ENCODE measurements at regions not wholly inside any gene's neighbourhood (a gene's known extent, or its start where the extent isn't known, plus 50 kb on each side); places are given as distances from the start of the nearest gene placed in this dataset.

DNA sequence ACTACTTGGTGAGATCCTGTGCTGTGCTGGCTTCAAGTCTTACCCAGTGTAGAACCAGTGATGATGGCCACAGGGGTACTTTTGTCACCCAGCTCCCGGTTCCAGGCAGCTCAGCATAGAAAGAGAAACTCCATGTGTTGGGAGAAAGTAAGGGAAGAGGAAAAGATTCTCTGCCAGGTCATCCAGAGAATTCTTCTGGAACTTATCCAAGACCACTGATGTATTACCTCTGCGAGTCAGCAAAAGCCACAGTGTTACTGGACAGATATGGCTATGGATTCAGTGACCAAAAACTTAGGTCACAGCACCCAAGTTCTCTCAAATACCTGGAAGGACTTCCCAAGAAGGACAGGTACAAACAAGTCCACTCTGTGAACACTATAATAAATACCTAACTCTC lies 399.5 kb upstream of the MIR17HG start:
- H3K27ac Mint-ChIP-seq (ENCODE audit: unreplicated experiment) = no peak overlapping the region
- no peaks in the 10 kb centered on the region for H3K36me3 Mint-ChIP-seq (ENCODE audit: low read depth, unreplicated experiment)
- no peaks in the 10 kb centered on the region for H3K27me3 Mint-ChIP-seq (ENCODE audit: unreplicated experiment)
- no peaks in the 10 kb centered on the region for H3K9me3 Mint-ChIP-seq (ENCODE audit: unreplicated experiment)
- TF ChIP-seq, protein P1, sequence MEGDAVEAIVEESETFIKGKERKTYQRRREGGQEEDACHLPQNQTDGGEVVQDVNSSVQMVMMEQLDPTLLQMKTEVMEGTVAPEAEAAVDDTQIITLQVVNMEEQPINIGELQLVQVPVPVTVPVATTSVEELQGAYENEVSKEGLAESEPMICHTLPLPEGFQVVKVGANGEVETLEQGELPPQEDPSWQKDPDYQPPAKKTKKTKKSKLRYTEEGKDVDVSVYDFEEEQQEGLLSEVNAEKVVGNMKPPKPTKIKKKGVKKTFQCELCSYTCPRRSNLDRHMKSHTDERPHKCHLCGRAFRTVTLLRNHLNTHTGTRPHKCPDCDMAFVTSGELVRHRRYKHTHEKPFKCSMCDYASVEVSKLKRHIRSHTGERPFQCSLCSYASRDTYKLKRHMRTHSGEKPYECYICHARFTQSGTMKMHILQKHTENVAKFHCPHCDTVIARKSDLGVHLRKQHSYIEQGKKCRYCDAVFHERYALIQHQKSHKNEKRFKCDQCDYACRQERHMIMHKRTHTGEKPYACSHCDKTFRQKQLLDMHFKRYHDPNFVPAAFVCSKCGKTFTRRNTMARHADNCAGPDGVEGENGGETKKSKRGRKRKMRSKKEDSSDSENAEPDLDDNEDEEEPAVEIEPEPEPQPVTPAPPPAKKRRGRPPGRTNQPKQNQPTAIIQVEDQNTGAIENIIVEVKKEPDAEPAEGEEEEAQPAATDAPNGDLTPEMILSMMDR (IDR thresholded peaks at IDR 0.05; ENCODE audit: unreplicated experiment) = no peak
- no peak for DNase-seq (ENCODE audit: low spot score)
- no peaks in the 10 kb centered on the region for H3K4me1 Mint-ChIP-seq (ENCODE audit: unreplicated experiment)
- no peak overlapping the region for H3K4me3 Mint-ChIP-seq (ENCODE audit: unreplicated experiment)

- DNase-seq (ENCODE audit: low spot score) = no peak
- no peaks in the 10 kb centered on the region for H3K9me3 Mint-ChIP-seq (ENCODE audit: unreplicated experiment)
- no peak overlapping the region for H3K27ac Mint-ChIP-seq (ENCODE audit: unreplicated experiment)
- TF ChIP-seq, protein P1 (IDR thresholded peaks at IDR 0.05; ENCODE audit: unreplicated experiment) = no peak
- no peaks in the 10 kb centered on the region for H3K4me1 Mint-ChIP-seq (ENCODE audit: unreplicated experiment)
- H3K4me3 Mint-ChIP-seq (ENCODE audit: unreplicated experiment) = no peak overlapping the region
- no peaks in the 10 kb centered on the region for H3K27me3 Mint-ChIP-seq (ENCODE audit: unreplicated experiment)
- no peaks in the 10 kb centered on the region for H3K36me3 Mint-ChIP-seq (ENCODE audit: low read depth, unreplicated experiment)
Measured at GRCh38 chr13:90950160-90950559, 397.3 kb upstream of the MIR17HG start.

DNA sequence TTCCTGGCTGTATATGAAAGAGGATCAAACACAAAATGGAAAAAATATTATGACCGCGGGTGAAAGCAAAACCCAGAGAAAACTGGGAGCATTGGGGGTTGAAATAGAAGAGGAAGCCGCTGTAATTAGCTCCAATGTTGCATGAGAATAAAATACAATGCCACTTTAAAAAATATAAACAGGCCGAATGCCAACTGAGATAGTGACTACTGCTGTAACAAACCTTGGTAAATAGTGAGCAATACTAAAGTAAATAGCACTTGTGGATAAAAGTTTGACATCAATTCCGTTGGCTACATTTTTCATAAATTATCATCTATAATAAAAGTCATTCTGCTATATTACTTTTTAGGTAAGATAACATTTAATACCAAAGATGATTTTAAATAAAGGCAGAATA lies 395.8 kb upstream of the MIR17HG start:
- Mint-ChIP-seq H3K4me3 (ENCODE audit: unreplicated experiment) (no peak overlapping the region), H3K36me3 (ENCODE audit: low read depth, unreplicated experiment) (no peaks in the 10 kb centered on the region), H3K9me3 (ENCODE audit: unreplicated experiment) (no peaks in the 10 kb centered on the region), H3K4me1 (ENCODE audit: unreplicated experiment) (no peaks in the 10 kb centered on the region), H3K27me3 (ENCODE audit: unreplicated experiment) (no peaks in the 10 kb centered on the region), H3K27ac (ENCODE audit: unreplicated experiment) (no peak overlapping the region)
- no peak for DNase-seq (ENCODE audit: low spot score)
- TF ChIP-seq, protein P1 (IDR thresholded peaks at IDR 0.05; ENCODE audit: unreplicated experiment) = no peak

DNA sequence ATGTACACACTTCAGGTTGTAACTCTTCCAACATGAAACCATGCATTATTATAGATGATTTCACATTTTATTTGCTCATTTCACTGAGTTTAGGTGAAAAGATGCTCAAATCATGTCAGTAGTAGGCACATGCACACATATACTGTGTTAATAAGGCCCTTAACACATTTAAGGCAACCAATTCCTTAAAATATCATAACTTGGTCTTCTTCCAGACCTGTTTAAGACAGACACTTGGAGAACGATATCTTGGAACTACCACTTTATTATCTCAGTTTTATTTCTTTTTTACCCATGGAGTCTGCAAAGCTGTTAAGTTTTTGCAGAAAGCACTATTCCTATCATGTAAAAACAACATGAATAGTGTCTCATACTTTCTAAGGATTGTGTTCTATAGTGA lies 395.2 kb upstream of the MIR17HG start:
- Mint-ChIP-seq H3K4me1 (ENCODE audit: unreplicated experiment) (no peaks in the 10 kb centered on the region), H3K9me3 (ENCODE audit: unreplicated experiment) (no peaks in the 10 kb centered on the region), H3K27me3 (ENCODE audit: unreplicated experiment) (no peaks in the 10 kb centered on the region), H3K36me3 (ENCODE audit: low read depth, unreplicated experiment) (no peaks in the 10 kb centered on the region), H3K27ac (ENCODE audit: unreplicated experiment) (no peak overlapping the region), H3K4me3 (ENCODE audit: unreplicated experiment) (no peak overlapping the region)
- no peak for DNase-seq (ENCODE audit: low spot score)
- TF ChIP-seq, protein P1 (IDR thresholded peaks at IDR 0.05; ENCODE audit: unreplicated experiment) = no peak

DNA sequence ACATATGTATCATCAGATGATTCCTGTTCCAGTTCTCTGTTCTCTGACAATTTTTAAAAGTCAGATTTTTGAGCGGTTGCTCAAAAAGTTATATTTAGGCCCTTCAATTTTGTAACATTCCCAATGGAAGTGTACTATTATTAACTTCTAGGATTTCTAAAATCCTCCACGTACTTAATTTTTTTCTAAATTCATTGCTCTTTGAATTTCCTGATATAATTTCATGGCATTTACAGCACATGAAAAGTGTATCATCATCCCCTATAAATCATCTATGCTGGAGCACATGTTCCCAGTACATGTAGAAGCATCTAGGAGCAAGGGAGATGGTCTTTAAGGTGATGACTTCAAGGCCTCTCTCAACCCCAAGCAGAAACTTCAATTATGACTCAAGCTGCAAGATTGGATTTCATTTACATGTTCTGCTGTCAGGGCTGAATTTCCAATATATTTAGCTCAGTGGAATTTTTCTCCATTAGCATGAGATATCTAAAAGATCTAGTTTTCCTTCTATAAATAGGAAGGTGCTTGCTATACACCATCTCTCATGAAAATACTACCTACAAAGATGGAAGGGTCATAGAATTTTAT lies 392.8 kb upstream of the MIR17HG start:
- Mint-ChIP-seq H3K4me1 (ENCODE audit: unreplicated experiment) (no peaks in the 10 kb centered on the region), H3K27ac (ENCODE audit: unreplicated experiment) (no peak overlapping the region), H3K4me3 (ENCODE audit: unreplicated experiment) (no peak overlapping the region), H3K36me3 (ENCODE audit: low read depth, unreplicated experiment) (no peaks in the 10 kb centered on the region), H3K27me3 (ENCODE audit: unreplicated experiment) (no peaks in the 10 kb centered on the region), H3K9me3 (ENCODE audit: unreplicated experiment) (no peaks in the 10 kb centered on the region)
- TF ChIP-seq, protein P1 (IDR thresholded peaks at IDR 0.05; ENCODE audit: unreplicated experiment) = no peak
- DNase-seq (ENCODE audit: low spot score) = no peak
